ENCODE measurements at regions not wholly inside any gene's neighbourhood (a gene's known extent, or its start where the extent isn't known, plus 50 kb on each side); places are given as distances from the start of the nearest gene placed in this dataset.

DNA sequence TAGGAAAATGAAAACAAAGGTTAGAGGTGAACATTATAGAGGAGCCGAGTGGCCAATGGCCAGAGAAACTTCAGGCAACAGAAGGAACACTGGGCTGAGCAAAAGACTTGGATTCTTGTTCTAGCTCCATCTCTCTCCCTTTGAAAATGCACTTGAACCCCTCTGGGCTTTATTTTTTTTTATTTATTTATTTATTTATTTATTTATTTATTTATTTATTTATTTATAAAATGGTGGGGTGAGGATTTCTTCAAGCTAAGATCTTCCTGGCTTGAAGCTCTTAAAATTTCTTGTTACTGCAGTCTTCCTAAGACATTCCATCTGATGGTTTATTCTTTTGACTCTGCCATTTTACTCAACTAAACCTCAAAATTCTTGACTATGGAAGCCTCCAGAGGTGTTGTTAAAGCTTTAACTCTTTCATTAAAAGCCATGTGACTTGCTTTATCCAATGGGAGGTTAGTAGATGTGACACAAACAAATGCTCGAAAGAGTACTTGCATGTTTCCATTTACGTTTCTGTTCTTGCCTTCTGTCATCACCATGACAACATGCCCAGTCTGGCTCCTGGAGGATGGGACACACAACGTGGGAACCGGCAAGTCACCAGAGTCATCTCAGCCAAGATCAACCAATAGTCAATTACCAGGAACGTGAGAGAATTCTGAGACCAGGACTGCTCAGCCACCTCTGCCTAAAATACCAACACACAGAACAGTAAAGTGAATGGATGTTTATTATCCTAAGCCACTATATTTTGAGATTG, 325.2 kb upstream of the CTNNB1 start:
- Histone ChIP-seq H4K20me1 (ENCODE audit: insufficient read depth, low read length, poor library complexity, severe bottlenecking) (no peaks in the 10 kb centered on the region), H3K9me2 (replicated peaks; ENCODE audit: low read depth, low read length) (no peaks in the 10 kb centered on the region), H3K9ac (ENCODE audit: low read depth, low read length, poor library complexity, severe bottlenecking) (no peak overlapping the region), H3K27me3 (ENCODE audit: insufficient read depth, low read length, poor library complexity, severe bottlenecking) (no peaks in the 10 kb centered on the region), H3K79me2 (ENCODE audit: insufficient read depth, low read length) (no peaks in the 10 kb centered on the region), H2AFZ (ENCODE audit: low read length) (no peak overlapping the region), H3F3A (ENCODE audit: low read depth) (no peaks in the 10 kb centered on the region), H3K9me3 (ENCODE audit: insufficient read depth, low read depth, low read length) (no peaks in the 10 kb centered on the region), H3K36me3 (ENCODE audit: insufficient read depth, low read length) (no peaks in the 10 kb centered on the region), H3K4me2 (ENCODE audit: low read depth, low read length, poor library complexity, severe bottlenecking) (no peak overlapping the region), H3K4me3 (ENCODE audit: low read length, poor library complexity, severe bottlenecking) (no peak overlapping the region), H3K4me1 (ENCODE audit: insufficient read depth, low read length, poor library complexity, severe bottlenecking) (no peaks in the 10 kb centered on the region)
- TF ChIP-seq, protein P1, sequence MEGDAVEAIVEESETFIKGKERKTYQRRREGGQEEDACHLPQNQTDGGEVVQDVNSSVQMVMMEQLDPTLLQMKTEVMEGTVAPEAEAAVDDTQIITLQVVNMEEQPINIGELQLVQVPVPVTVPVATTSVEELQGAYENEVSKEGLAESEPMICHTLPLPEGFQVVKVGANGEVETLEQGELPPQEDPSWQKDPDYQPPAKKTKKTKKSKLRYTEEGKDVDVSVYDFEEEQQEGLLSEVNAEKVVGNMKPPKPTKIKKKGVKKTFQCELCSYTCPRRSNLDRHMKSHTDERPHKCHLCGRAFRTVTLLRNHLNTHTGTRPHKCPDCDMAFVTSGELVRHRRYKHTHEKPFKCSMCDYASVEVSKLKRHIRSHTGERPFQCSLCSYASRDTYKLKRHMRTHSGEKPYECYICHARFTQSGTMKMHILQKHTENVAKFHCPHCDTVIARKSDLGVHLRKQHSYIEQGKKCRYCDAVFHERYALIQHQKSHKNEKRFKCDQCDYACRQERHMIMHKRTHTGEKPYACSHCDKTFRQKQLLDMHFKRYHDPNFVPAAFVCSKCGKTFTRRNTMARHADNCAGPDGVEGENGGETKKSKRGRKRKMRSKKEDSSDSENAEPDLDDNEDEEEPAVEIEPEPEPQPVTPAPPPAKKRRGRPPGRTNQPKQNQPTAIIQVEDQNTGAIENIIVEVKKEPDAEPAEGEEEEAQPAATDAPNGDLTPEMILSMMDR (conservative IDR thresholded peaks at IDR 0.05; ENCODE audit: low read length) = no peak
- TF ChIP-seq EZH2phosphoT487 (IDR thresholded peaks at IDR 0.05; ENCODE audit: borderline replicate concordance) = no peak

DNA sequence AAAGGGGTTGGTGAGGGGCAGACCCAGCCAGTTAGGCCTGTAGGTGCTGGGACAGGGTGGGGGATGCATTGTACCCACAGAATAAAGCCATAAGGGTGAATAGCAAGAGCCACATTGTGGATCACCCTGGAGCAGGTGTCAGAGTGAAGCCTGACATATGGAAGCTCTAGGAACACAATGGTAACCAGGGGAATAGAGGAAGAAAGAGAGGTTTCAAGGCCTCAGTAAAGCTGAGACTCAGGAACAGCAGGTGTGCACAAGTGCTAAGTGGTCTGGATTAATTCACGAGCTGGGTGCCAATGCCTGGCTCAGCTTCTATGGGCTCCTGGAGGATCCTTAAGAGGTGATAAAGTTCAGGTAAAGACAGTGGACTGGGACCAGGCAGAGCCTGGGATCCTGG, 323.7 kb upstream of the CTNNB1 start:
- no peaks in the 10 kb centered on the region for H3K4me1 ChIP-seq (ENCODE audit: insufficient read depth, low read length, poor library complexity, severe bottlenecking)
- H4K20me1 ChIP-seq (ENCODE audit: insufficient read depth, low read length, poor library complexity, severe bottlenecking) = no peaks in the 10 kb centered on the region
- H3K36me3 ChIP-seq (ENCODE audit: insufficient read depth, low read length) = no peaks in the 10 kb centered on the region
- no peaks in the 10 kb centered on the region for H3K9me3 ChIP-seq (ENCODE audit: insufficient read depth, low read depth, low read length)
- no peaks in the 10 kb centered on the region for H3K79me2 ChIP-seq (ENCODE audit: insufficient read depth, low read length)
- TF ChIP-seq, protein P1 (conservative IDR thresholded peaks at IDR 0.05; ENCODE audit: low read length) = no peak
- TF ChIP-seq EZH2phosphoT487 (IDR thresholded peaks at IDR 0.05; ENCODE audit: borderline replicate concordance) = no peak
- H2AFZ ChIP-seq (ENCODE audit: low read length) = no peak overlapping the region
- H3K4me3 ChIP-seq (ENCODE audit: low read length, poor library complexity, severe bottlenecking) = no peak overlapping the region
- H3K27me3 ChIP-seq (ENCODE audit: insufficient read depth, low read length, poor library complexity, severe bottlenecking) = no peaks in the 10 kb centered on the region
- no peak overlapping the region for H3K4me2 ChIP-seq (ENCODE audit: low read depth, low read length, poor library complexity, severe bottlenecking)
- H3K9me2 ChIP-seq (replicated peaks; ENCODE audit: low read depth, low read length) = no peaks in the 10 kb centered on the region
- H3F3A ChIP-seq (ENCODE audit: low read depth) = no peaks in the 10 kb centered on the region
- no peak overlapping the region for H3K9ac ChIP-seq (ENCODE audit: low read depth, low read length, poor library complexity, severe bottlenecking)

DNA sequence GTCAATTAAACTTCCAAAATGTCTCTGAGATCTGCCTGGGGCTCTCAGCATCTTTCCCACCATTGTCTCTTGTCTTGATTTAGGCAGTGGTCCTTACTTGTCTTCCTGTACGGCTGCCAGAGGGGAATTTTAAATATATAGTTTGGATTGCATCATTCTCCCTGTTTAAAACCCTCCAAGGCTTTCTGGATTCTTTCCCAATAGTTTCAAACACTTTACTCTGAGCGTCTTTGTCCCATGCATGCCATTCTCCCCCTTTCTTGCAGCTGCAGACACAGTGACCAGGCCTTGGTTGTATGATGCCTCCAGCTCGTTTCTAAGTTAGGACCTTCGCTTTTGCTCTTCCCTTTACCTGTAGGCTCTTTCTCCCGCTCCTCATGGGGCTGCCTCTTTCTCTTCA, 323.3 kb upstream of the CTNNB1 start:
- TF ChIP-seq EZH2phosphoT487 (IDR thresholded peaks at IDR 0.05; ENCODE audit: borderline replicate concordance) = no peak
- TF ChIP-seq, protein P1 (conservative IDR thresholded peaks at IDR 0.05; ENCODE audit: low read length) = no peak
- H3K9me3 ChIP-seq (ENCODE audit: insufficient read depth, low read depth, low read length) = no peaks in the 10 kb centered on the region
- no peaks in the 10 kb centered on the region for H3K79me2 ChIP-seq (ENCODE audit: insufficient read depth, low read length)
- no peaks in the 10 kb centered on the region for H3K9me2 ChIP-seq (replicated peaks; ENCODE audit: low read depth, low read length)
- no peaks in the 10 kb centered on the region for H3F3A ChIP-seq (ENCODE audit: low read depth)
- H3K27me3 ChIP-seq (ENCODE audit: insufficient read depth, low read length, poor library complexity, severe bottlenecking) = no peaks in the 10 kb centered on the region
- H3K4me1 ChIP-seq (ENCODE audit: insufficient read depth, low read length, poor library complexity, severe bottlenecking) = no peaks in the 10 kb centered on the region
- no peak overlapping the region for H3K4me2 ChIP-seq (ENCODE audit: low read depth, low read length, poor library complexity, severe bottlenecking)
- H2AFZ ChIP-seq (ENCODE audit: low read length) = no peak overlapping the region
- H3K9ac ChIP-seq (ENCODE audit: low read depth, low read length, poor library complexity, severe bottlenecking) = no peak overlapping the region
- no peak overlapping the region for H3K4me3 ChIP-seq (ENCODE audit: low read length, poor library complexity, severe bottlenecking)
- H4K20me1 ChIP-seq (ENCODE audit: insufficient read depth, low read length, poor library complexity, severe bottlenecking) = no peaks in the 10 kb centered on the region
- H3K36me3 ChIP-seq (ENCODE audit: insufficient read depth, low read length) = no peaks in the 10 kb centered on the region

Data from Loucy (cell line).